AG08396 (cell line): ENCODE measurements at regions not wholly inside any gene's neighbourhood (a gene's known extent, or its start where the extent isn't known, plus 50 kb on each side); places are given as distances from the start of the nearest gene placed in this dataset.
A peak's percentile ranks its signal among the peaks of the same experiment; 100 is the strongest.
"Not testable (repeated sequence)": the region's sequence is repeated elsewhere in the genome, so short reads cannot be mapped to it uniquely, and the experiment has no call there.

Experiments used
- DNase-seq: peaks from one replicate; pipeline ENCODE4 v3.0.0; 2012; ENCODE audit warnings: low spot score, mixed read lengths

GRCh38 chr1:209116705-209117104, 466.8 kb upstream of the CAMK1G start:
- no peak for DNase-seq

GRCh38 chr1:209123601-209124000, 459.9 kb upstream of the CAMK1G start:
- DNase-seq: no peak

GRCh38 chr1:209129091-209129490, 454.4 kb upstream of the CAMK1G start:
- DNase-seq: not testable (repeated sequence)

- DNase-seq: no peak
Observed at GRCh38 chr1:209130886-209131285, 452.6 kb upstream of the CAMK1G start.

GRCh38 chr1:209132736-209133467, 450.6 kb upstream of the CAMK1G start:
- no peak for DNase-seq

GRCh38 chr1:209134001-209134400, 449.5 kb upstream of the CAMK1G start:
- DNase-seq: no peak

- no peak for DNase-seq
Observed at GRCh38 chr1:209143916-209144315, 439.6 kb upstream of the CAMK1G start.

GRCh38 chr1:209150114-209150513, 433.4 kb upstream of the CAMK1G start:
- peak; percentile 21 for DNase-seq

- no peak for DNase-seq
Observed at GRCh38 chr1:209153411-209153810, 430.1 kb upstream of the CAMK1G start.

GRCh38 chr1:209154912-209155311, 428.6 kb upstream of the CAMK1G start:
- DNase-seq: no peak

- DNase-seq: no peak
Observed at GRCh38 chr1:209155546-209155945, 428.0 kb upstream of the CAMK1G start.

GRCh38 chr1:209156991-209157390, 426.5 kb upstream of the CAMK1G start:
- no peak for DNase-seq

GRCh38 chr1:209157546-209158249, 425.8 kb upstream of the CAMK1G start:
- no peak for DNase-seq

- no peak for DNase-seq
Observed at GRCh38 chr1:209158851-209159250, 424.7 kb upstream of the CAMK1G start.

- DNase-seq: no peak
Observed at GRCh38 chr1:209160230-209160629, 423.3 kb upstream of the CAMK1G start.

GRCh38 chr1:209162651-209163050, 420.9 kb upstream of the CAMK1G start:
- peak; percentile 8 for DNase-seq

- DNase-seq: peak; percentile 19
Observed at GRCh38 chr1:209168204-209168603, 415.3 kb upstream of the CAMK1G start.

GRCh38 chr1:209171151-209171550, 412.4 kb upstream of the CAMK1G start:
- no peak for DNase-seq

GRCh38 chr1:209172286-209172685, 411.2 kb upstream of the CAMK1G start:
- DNase-seq: no peak

GRCh38 chr1:209172792-209173542, 410.5 kb upstream of the CAMK1G start:
- DNase-seq: not testable (repeated sequence)

GRCh38 chr1:209173796-209174195, 409.7 kb upstream of the CAMK1G start:
- DNase-seq: not testable (repeated sequence)

GRCh38 chr1:209176866-209177430, 406.6 kb upstream of the CAMK1G start:
- no peak for DNase-seq

GRCh38 chr1:209183195-209183594, 400.3 kb upstream of the CAMK1G start:
- DNase-seq: no peak
